ENCODE measurements at regions not wholly inside any gene's neighbourhood (a gene's known extent, or its start where the extent isn't known, plus 50 kb on each side); places are given as distances from the start of the nearest gene placed in this dataset.

DNA sequence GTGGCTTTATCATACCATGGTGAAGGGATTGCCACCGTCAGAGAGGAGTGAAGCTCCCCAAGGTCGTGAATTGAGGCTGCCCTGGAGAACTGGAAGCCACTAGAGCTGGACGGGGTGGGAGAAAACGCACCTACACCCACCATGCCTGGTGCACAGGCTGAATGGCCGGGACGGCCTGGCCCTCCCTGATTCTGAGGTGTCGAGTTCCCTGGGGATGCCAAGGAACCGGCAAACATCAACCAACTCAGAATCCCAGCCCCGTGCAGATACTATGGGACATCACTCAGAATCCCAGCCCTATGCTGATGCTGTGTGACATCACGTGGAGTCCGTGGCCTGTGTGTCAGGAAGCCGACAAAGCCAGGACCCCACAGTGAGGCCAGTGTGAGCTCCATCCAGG lies 650.0 kb downstream of the BRD1 start:
- DNase-seq = no peak

DNA sequence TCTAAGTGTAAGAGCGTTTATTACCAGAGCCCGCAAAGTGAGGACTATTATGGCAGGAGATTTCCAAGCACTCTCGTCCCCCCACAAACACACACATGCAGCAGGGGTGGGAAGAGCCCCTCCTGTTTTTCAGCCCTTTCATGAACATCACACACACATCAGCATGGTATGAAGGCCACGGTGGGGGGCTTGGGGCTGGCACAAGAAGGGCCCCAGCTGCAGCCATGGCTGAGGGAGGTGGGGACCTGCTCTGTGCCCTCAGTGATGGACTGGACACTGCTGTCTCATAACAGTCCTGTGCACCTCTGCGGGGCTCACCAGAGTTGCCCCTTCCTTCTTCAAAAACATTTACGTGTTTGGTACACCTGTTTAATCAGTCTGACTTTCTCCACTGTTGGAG lies 650.7 kb downstream of the BRD1 start:
- no peak for DNase-seq

DNA sequence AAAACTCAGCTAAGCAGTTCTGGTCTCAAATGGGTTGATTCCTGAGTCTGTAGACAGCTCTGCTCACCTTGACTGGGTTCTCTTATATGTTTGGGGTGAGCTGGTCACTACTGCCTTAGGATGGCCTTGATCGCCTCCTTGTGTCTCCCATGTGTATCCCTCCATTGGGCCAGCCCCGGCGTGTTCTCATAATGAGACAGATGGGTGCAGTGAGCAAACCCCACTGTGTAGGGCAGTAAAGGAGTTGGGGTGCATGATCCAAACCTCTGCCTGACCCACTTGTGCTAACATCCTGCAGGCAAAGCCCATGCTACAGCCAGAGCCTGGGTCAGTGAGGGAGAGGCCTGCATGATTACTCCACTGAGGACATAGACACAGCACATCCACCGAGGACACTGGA lies 657.6 kb downstream of the BRD1 start:
- no peak for DNase-seq

DNA sequence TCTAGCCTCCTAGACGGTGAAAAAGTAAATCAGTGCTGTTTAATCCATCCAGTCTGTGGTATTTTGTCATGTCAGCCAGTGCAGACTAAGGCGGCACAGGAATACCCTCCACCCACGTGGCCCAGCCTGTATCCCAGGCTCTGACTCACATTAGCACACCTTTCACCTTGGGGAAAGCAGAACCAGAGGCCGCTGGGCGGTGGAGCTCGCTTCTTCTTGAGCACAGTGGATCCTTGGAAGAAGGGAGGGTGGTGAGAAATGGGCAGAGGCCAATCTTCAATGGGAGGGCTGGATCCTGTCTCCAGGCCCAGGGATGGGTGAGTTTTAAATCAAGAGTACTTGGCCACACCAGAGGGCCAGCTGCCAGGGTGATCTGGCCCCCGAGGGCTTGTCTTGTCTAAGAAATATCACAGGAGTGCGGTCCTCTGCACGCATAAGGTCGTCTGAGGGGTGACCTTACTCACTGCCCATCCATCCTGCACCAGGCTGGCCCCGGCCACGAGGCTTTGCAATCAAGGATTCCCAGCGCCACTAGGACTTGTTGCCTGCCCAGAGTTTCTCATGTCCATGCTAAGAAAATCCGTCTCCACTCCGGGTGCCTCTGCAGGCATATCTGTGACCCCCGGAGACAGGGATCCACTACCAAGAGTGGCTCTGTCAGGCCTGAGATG lies 658.5 kb downstream of the BRD1 start:
- DNase-seq = no peak

DNA sequence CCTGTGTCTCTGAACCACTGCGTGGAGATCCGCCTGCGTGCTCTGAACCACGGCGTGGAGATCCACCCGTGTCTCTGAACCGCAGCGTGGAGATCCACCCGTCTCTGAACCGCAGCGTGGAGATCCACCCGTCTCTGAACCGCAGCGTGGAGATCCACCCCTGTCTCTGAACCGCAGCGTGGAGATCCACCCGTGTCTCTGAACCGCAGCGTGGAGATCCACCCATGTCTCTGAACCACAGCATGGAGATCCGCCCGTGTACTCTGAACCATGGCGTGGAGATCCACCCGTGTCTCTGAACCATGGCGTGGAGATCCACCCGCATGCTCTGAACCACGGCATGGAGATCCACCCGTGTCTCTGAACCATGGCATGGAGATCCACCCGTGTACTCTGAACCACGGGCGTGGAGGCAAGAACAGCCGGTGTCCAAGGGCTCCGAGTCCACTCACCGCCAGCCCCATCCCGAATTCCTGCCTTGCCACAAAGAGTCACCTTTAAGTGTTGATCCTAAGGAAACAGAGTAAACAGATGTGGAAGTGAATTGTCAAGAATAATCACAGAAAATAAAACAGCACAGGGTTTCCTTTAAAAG lies 659.4 kb downstream of the BRD1 start:
- no peak for DNase-seq

DNA sequence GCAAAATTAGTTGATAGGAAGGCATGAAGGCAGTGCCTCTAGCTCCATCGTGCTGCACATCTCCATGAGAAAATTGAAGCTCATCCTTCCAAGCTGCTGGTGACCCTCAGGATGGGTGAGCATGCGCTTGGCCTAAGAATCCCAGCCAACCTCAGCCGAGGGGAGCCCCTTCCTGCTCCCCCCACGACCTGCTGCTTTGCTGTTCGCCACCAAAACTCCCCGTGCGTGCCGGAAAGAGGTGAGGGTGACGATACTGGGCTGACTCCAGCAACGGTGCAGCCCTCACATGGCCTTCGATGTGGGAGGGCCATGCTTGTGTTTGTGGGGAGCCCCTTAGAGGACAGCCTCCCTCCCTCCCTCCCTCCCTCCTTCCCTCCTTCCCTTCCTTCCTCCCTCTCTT lies 660.9 kb downstream of the BRD1 start:
- no peak for DNase-seq

DNA sequence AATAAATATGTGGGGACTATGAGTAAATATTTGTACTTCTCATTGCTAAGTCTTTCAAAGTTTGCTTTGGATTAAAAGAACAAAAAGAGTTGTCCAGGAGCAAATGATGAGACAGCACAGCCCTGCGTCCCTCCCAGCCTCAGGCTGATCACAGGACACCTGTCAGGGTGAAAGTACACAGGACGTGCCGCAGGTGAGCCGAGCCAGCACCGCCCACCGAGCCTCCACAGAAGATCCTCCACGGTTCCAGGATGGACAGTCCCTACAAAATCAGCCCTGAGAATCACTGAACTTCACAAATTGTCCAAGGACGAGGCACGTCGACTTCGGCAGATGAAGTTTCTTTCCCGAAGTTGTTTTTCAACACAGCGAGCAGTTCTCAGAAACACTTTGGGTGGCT lies 661.5 kb downstream of the BRD1 start:
- DNase-seq = no peak

DNA sequence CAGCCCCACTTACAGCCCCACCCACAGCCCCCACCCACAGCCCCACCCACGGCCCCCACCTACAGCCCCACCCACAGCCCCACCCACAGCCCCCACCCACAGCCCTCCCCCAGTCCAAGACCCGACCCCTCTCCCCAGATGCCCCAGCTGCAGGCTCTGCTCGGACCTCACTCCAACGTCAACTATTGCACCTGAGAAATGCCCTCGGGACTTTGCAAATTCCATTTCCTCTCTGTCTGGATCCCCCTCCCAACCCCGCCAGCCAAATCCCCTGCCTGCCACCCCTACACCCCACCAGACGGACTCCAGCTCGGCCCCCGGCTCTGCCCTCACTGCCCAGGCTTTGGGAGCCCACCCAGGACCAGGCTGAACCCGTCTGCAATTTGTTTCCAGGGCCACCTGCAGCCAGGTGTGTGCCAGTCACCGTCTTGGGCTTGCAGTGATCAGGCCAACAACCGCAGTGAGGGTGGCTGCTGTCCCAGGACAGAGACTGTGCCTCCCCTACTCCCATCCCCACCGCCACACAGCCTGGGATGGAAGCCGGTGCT lies 662.8 kb downstream of the BRD1 start:
- DNase-seq = no peak

DNA sequence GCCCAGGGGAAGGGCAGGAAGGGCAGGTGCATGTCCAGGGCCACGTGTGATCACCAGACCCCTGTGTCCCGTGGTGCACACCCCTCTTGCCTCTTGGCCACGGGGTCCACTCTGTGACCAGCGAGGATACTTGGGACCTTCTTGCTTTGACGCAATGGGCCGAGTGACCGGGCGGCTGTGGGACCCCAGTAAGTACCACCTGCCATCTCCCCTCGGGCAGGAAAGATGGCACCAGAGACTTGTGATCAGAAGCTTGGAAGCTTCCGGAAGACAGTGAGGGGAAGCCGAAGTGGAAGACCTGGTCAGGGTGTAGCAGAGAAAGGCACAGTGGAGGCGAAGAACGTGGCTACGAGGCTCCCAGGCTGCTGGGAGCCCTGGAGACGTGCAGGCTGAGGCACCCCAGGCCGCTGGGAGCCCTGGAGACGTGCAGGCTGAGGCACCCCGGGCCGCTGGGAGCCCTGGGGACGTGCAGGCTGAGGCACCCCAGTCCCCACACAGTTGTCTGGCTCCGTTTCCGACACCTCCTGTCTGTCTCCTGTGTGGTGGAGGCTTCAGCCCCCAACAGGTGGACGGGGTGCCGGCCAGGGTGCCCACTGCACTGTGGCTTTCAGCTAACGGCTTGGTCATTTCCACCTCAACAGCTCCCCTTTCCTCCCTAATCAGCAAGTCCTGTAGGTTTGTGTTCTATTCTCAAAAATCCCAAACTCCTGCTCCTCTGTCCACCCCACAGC lies 663.5 kb downstream of the BRD1 start:
- DNase-seq = no peak

DNA sequence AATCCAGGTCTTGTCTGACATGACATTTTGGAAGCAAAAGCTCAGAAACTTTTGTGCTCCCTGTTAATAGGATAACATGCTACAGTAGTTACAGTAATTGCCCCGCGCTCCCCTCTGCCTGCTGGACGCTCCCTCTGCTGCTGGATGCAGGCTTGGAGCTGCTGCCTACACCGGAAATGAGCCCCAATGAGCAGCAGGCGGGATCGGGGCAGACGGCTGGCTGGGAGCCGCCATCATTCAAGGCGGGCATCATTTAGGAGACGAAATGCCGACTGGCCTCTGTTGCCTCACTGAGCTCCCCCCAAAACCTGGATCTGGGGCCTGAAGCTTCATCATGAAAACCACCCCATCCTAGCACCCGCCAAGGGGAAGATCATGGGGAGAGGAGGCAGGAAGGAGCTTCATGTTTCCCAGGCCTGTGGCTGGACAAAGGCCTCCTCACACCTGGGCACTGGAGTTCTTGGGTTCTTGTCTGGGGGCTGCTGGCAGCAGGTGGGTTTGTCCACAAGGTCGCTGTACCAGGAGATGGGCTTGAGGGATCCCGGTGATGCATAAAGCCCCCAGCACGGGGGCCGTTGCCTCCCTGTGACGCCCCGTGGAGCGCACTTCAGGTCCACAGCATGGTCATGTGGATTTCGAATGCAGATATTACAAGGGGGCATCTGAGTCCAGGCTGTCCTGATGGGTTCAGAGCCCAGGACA lies 664.3 kb downstream of the BRD1 start:
- no peak for DNase-seq

DNA sequence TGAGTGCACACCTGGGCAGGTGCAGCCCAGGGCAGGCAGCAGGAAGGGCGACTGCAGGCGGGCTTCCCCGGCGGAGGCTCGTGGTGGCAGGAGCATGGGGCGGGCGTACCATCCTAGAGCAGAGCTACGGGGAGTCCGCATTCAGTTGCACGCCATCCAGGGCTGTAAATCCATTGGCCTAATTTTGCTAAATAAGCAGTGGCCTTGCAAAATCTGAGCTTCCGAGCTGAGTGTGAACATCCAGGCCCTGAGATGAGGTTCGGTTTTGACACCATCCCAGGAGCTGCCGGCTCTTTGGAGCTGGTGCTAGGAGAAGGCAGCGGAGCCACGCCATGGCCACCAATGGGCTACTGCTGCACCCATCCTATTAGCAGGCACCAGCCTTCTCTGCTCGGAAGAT lies 664.8 kb downstream of the BRD1 start:
- no peak for DNase-seq

DNA sequence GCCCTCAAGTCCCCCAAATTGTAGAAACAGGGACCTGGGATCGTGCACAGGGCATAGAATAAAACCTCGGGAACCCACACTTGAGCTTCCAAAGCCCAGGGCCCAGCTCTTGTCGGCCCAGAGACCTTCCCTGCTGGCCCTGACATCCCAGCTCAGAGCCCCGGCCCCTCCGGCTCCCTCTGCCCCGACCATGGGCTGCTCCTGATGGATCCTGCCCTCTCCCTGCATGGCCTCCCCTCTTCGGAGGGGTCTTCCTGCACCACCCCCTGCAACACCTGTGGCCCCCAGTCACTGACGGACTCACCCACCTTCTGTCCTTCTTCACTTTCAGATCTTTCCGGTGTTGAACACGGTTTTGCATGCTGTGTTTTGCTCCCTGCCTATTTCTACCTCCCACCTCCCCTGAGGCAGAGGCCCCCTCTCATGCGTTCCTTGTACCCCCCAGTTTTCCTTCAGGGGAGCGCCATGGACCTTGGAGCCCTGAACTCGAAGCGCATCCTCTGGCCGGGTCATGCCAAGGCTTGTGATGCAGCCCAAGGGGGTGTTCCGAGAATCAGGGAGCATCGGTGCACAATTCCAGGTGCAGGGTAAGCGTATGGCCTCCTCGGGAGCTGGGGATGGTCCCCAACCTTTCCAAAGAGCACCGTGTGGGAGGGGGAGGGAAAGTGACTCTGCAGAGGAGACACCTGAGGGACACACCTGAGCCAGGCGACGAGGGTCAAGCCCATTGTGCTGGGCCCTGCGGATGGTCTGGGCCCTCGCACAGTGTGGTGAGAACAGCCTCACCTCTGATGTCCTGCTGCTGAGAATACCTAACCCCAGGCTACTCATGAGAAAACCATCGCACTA lies 666.4 kb downstream of the BRD1 start:
- DNase-seq = no peak

DNA sequence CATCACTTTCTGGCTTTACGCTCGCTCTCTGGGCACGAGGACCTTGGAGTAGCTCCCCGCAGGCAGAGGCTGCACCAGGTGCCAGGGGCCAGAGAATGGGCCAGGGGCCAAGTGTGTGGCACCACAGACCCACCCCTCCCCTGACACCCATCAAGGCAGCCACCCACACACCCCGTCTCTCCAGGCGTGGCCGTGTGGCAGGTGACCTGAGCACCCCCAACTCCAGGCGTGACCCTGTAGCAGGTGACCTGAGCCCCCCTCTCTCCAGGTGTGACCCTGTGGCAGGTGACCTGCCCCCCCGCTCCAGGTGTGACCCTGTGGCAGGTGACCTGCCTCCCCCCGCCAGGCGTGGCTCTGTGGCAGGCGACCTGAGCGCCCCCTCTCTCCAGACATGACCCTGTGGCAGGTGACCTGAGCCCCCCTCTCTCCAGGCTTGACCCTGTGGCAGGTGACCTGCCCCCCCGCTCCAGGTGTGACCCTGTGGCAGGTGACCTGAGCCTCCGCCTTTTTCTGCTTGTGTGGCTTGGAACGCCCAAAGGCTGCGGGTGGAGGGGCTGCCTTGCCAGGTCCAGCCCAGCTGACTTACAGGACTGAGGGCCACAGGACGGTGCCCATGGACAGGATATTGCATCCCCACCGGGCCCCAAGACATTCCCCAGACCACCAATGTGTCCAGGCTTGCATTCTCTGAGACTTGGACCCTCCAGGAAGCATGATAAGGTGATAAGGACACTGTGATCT lies 667.2 kb downstream of the BRD1 start:
- no peak for DNase-seq

DNA sequence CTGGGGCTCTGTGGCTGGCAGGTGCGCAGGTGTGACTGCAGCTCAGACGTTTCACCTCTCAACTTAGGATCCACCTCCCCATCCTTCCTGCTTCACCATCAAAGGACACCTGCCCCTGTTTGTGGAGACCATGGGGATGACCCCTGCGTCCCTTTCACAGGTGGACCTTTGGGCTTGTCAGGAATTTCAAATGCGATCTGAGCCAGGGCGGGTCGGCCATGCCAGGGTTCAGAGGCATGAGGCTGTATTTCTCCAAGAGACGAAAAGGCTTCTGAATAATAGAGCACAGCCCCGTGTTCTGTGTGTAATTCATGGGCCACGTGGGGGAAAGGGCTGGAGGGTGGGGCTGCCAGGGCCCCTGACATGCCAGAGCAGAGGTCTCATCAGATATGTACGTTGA lies 668.0 kb downstream of the BRD1 start:
- no peak for DNase-seq

DNA sequence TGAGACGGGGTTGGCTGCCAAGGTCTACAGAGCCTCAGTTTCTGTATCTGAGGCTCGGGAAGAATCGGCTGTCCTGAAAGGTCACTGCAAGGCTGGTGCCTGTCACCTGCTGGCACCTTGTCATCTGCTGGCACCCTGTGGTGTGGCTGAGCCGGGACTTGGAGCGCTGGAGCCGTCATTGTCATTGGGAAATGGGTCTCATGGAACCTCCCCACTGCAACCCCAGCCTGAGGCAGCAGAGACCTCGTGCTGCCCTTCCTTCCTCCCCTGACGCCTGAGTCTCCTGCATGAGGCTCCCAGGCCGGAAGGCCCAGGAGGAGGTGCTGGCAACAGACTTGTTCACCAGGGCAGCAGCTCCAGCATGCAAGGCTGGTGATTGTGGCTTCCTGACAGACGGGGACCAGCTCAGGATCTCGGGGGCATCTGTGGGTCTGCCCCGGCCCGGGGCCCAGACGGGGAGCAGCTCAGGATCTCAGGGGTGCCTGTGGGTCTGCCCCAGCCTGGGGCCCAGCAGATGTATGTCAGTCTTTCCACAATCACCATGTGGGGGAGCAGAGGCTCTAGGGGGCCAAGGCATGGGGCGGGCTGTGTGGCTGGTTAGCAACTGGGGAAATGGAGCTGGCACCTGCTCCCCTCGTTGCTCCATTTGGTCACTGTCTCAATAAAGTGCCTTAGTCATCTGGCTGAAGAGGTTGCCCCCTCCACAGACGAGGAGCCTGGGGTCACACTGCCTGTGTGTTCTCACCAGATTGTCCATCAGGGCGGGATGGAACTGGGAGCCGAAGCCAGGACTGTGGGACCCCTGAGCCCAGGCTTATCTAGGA lies 668.7 kb downstream of the BRD1 start:
- DNase-seq = no peak

DNA sequence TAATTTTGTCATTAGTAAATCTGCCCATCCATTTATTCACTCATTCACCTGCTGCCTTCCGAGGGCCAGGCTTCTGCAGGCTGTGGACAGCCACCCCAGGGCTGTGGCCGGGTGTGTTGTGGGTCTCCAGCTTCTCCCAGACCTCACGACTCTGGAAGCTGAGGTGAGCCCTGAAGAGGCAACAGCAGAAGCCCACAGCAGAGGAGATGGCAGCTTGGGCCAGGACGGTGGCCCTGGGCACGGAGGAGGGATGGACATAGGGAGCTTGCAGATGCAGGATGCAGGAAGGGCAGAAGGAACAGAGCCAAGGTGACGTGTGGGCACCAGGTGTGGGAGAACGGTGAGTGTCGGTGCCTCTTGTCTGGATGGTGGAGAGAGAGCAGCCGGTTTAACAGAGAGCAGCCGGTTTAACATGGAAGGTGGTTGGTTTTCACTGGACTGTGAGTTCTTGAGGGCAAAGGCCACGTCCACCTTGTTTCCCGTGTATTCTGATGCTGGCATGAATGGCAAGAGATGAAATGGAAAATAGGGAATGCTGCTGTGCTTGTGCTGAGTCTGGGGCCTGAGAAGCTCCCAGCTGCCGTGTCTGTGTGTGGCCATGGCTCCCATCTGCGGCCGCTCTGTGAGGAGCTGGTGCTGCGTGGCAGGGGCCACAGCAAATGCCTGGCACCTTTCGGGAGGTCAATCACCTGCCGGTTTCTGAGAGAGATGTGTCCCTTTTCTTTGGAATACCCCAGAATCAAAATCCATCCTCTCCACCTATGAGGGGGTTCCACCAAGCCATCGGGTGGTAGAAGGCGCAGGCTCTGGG lies 669.9 kb downstream of the BRD1 start:
- DNase-seq = no peak

DNA sequence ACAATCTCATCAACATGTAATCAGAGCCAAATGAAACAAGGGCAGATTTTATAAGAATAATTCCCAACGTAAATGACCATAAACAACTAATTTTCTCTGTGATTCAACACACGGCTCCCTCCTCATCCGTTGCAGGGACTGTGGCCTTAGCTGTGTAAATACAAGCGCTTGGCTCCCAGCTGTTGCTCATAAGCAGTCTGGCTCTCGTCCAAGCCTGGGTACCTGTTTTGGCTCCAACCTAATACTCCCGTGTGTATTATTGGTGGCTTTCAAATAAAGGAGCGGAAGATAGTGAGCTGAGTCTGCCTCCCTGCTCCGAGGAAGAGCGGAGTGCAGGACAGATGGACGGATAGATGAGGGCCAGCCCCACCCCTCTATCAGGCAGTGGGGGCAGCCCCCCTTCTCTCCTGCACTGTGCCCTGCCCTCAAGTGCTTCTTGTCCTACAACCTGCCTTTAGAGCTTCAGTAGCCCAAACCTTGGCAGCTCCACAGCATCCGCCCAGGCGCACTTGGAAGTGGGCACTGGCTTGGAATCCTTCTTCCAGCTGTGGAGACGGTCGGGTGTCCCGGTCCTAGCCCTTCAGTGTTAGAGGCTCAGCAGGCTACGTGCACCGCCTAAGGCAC lies 670.9 kb downstream of the BRD1 start:
- no peak for DNase-seq

DNA sequence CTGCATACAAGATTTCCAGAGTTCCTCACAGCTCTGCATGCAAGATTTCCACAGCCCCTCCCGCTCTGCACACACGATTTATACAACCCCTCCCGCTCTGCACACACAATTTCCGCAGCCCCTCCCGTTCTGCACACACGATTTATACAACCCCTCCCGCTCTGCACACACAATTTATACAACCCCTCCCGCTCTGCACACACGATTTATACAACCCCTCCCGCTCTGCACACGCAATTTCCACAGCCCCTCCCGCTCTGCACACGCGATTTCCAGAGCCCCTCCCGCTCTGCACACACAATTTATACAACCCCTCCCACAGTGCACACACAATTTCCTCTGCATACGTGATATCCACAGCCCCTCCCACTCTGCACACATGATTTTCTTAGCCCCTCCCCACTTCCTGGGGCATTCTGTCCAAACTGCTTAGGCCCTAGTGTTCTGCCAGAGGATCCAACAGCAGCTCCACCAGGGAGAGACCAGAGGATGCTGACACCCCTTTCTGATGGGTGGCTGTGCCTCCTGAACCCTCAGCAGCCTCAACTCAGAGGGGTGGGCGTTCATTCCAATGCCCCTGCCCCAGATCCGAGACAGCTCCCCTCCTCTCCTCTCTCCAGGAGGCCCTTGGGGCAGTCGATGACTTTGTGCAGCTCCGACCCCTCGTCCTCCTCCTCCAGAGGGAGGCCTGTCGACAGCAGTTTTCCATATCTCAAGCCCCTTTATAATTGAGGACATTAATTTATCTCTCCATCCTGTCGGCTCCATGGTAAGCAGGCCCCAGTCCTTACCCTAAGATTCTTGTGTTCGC lies 671.7 kb downstream of the BRD1 start:
- no peak for DNase-seq

Measured in NCI-H1048 (cell line).